OCI-LY3 (cell line): ENCODE measurements at regions not wholly inside any gene's neighbourhood (a gene's known extent, or its start where the extent isn't known, plus 50 kb on each side); places are given as distances from the start of the nearest gene placed in this dataset.

ENCODE experiments used
- CTCF ChIP-seq: fragments of 200-600, 300-600 bp; sonication (generic); IDR thresholded peaks from 2 replicates; pipeline ENCODE4 v1.5.1; 2014; ENCODE audit warnings: antibody characterized with exemption, low read length, low read depth
- EZH2phosphoT487 ChIP-seq: fragments of 200-600 bp; shearing (Covaris generic); IDR thresholded peaks from 2 replicates; pipeline ENCODE4 v1.6.1; 2018; ENCODE audit warnings: antibody characterized with exemption, mixed run types, low read depth

GRCh38 chr10:78384049-78384431, 350.4 kb downstream of the RPS24 start:
- TF ChIP-seq CTCF (no peak), EZH2phosphoT487 (no peak)
